NB4 (cell line): ENCODE measurements at regions not wholly inside any gene's neighbourhood (a gene's known extent, or its start where the extent isn't known, plus 50 kb on each side); places are given as distances from the start of the nearest gene placed in this dataset.

Experiments used
- DNase-seq: peaks from one replicate; pipeline ENCODE4 v3.0.0; 2010; ENCODE audit warnings: low read depth
- H3K4me3 ChIP-seq: one replicate; pipeline ENCODE4 v1.5.1; 2011; ENCODE audit warnings: mild to moderate bottlenecking, low read depth, low read length, moderate library complexity
- CTCF ChIP-seq: IDR thresholded peaks from one replicate; pipeline ENCODE4 v1.5.1; 2012; ENCODE audit warnings: low read depth, low read length
- MAX ChIP-seq: IDR thresholded peaks from 2 replicates; pipeline ENCODE4 v1.6.1; 2011; ENCODE audit warnings: low read depth, low read length
- MYC ChIP-seq: IDR thresholded peaks from 2 replicates; pipeline ENCODE4 v1.6.1; 2011; ENCODE audit warnings: low read depth, low read length
- POLR2A ChIP-seq: IDR thresholded peaks from 2 replicates; pipeline ENCODE4 v1.6.1; 2011; ENCODE audit warnings: mild to moderate bottlenecking; ENCODE audit not compliant: insufficient read length; ENCODE audit errors: extremely low read depth

- TF ChIP-seq POLR2A (no peak), MAX (no peak), CTCF (no peak), MYC (no peak)
- no peak overlapping the region for H3K4me3 ChIP-seq
- no peak for DNase-seq
These were observed 134.5 kb downstream of the HHIPL2 start for GRCh38 chr1:222413436-222413835.

GRCh38 chr1:222404710-222405109 lies 143.2 kb downstream of the HHIPL2 start:
- TF ChIP-seq POLR2A (no peak), MYC (no peak), MAX (no peak), CTCF (no peak)
- H3K4me3 ChIP-seq, result no peak overlapping the region
- DNase-seq, result no peak

GRCh38 chr1:222399197-222399596 lies 148.7 kb downstream of the HHIPL2 start:
- H3K4me3 ChIP-seq, result no peak overlapping the region
- no peak for TF ChIP-seq POLR2A
- DNase-seq, result no peak

- no peak for DNase-seq
These were observed 153.7 kb downstream of the HHIPL2 start for GRCh38 chr1:222394224-222394623.

GRCh38 chr1:222392556-222392955 lies 155.3 kb downstream of the HHIPL2 start:
- TF ChIP-seq POLR2A (no peak), MAX (no peak), CTCF (no peak), MYC (no peak)
- DNase-seq, result no peak
- no peak overlapping the region for H3K4me3 ChIP-seq

More at GRCh38 chr1:222394224-222394623, 153.7 kb downstream of the HHIPL2 start:
- no peak overlapping the region for H3K4me3 ChIP-seq
- TF ChIP-seq POLR2A (no peak), MYC (no peak), MAX (no peak), CTCF (no peak)

GRCh38 chr1:222390181-222390580 lies 157.7 kb downstream of the HHIPL2 start:
- TF ChIP-seq MYC (no peak), CTCF (no peak), POLR2A (no peak), MAX (no peak)
- no peak for DNase-seq
- no peak overlapping the region for H3K4me3 ChIP-seq
